Neutrophil (primary cell): ENCODE measurements at regions not wholly inside any gene's neighbourhood (a gene's known extent, or its start where the extent isn't known, plus 50 kb on each side); places are given as distances from the start of the nearest gene placed in this dataset.

Experiments
- H3K27ac ChIP-seq: fragments of 200-600 bp; sonication (generic); 2 replicates; pipeline ENCODE4 v1.5.1; 2016; ENCODE audit warnings: mild to moderate bottlenecking, moderate library complexity
- H3K27me3 ChIP-seq: fragments of 200-600 bp; sonication (generic); 2 replicates; pipeline ENCODE4 v1.6.0; 2016; ENCODE audit warnings: mild to moderate bottlenecking
- H3K36me3 ChIP-seq: fragments of 200-600 bp; sonication (generic); 2 replicates; pipeline ENCODE4 v1.5.1; 2017
- H3K4me1 ChIP-seq, 2 experiments: fragments of 200-600 bp in 1 of 2; sonication (generic) in 1 of 2; 1 replicate in 1 of 2; 2 replicates in 1 of 2; pipeline versions ENCODE4 v1.5.1 to v1.6.1; 2013 to 2016; ENCODE audit warnings: low read depth in 1 of 2, low read length in 1 of 2, mild to moderate bottlenecking in 1 of 2, moderate library complexity in 1 of 2; ENCODE audit not compliant: control insufficient read depth in 1 of 2, insufficient read depth in 1 of 2
- H3K4me3 ChIP-seq, 2 experiments: fragments of 200-600 bp in 1 of 2; sonication (generic) in 1 of 2; 1 replicate in 1 of 2; 2 replicates in 1 of 2; pipeline ENCODE4 v1.5.1; 2013 to 2016; ENCODE audit warnings: low read depth in 1 of 2, low read length in 1 of 2, mild to moderate bottlenecking in 1 of 2, moderate library complexity in 1 of 2
- H3K9me3 ChIP-seq: fragments of 200-600 bp; sonication (generic); 2 replicates; pipeline ENCODE4 v1.5.1; 2016
- CTCF ChIP-seq: fragments of 200-600 bp; sonication (generic); IDR thresholded peaks from 2 replicates; pipeline ENCODE4 v1.5.1; 2016; ENCODE audit warnings: antibody characterized with exemption

- Histone ChIP-seq H3K27ac (no peak overlapping the region), H3K4me3 (no peak overlapping the region), H3K36me3 (no peaks in the 10 kb centered on the region), H3K27me3 (peaks cover 52% of the 10 kb centered on the region), H3K4me1 (no peaks in the 10 kb centered on the region), H3K9me3 (no peaks in the 10 kb centered on the region)
- no peak for TF ChIP-seq CTCF
Measured at GRCh38 chr2:118763797-118764196, 83.7 kb downstream of the EN1 start.

GRCh38 chr2:118762290-118762689 is 85.2 kb downstream of the EN1 start:
- Histone ChIP-seq H3K4me3 (no peak overlapping the region), H3K9me3 (no peaks in the 10 kb centered on the region), H3K36me3 (no peaks in the 10 kb centered on the region), H3K27ac (no peak overlapping the region), H3K27me3 (peaks cover 42% of the 10 kb centered on the region), H3K4me1 (no peaks in the 10 kb centered on the region)
- no peak for TF ChIP-seq CTCF

GRCh38 chr2:118761771-118762170 is 85.7 kb downstream of the EN1 start:
- H3K27ac ChIP-seq, result no peak overlapping the region
- no peaks in the 10 kb centered on the region for H3K4me1 ChIP-seq
- peaks cover 39% of the 10 kb centered on the region for H3K27me3 ChIP-seq
- H3K4me3 ChIP-seq, result no peak overlapping the region
- H3K36me3 ChIP-seq, result no peaks in the 10 kb centered on the region
- no peaks in the 10 kb centered on the region for H3K9me3 ChIP-seq
- TF ChIP-seq CTCF, result no peak

- no peak for TF ChIP-seq CTCF
- Histone ChIP-seq H3K4me1 (no peaks in the 10 kb centered on the region), H3K27ac (no peak overlapping the region), H3K27me3 (no peaks in the 10 kb centered on the region), H3K4me3 (no peak overlapping the region), H3K36me3 (no peaks in the 10 kb centered on the region), H3K9me3 (no peaks in the 10 kb centered on the region)
Measured at GRCh38 chr2:118755901-118756300, 91.5 kb downstream of the EN1 start.

GRCh38 chr2:118755384-118755783 is 92.1 kb downstream of the EN1 start:
- Histone ChIP-seq H3K9me3 (no peaks in the 10 kb centered on the region), H3K27me3 (no peaks in the 10 kb centered on the region), H3K4me3 (no peak overlapping the region), H3K36me3 (no peaks in the 10 kb centered on the region), H3K27ac (no peak overlapping the region), H3K4me1 (no peaks in the 10 kb centered on the region)
- no peak for TF ChIP-seq CTCF

- no peak overlapping the region for H3K4me3 ChIP-seq
- no peaks in the 10 kb centered on the region for H3K36me3 ChIP-seq
- H3K27ac ChIP-seq, result no peak overlapping the region
- no peaks in the 10 kb centered on the region for H3K27me3 ChIP-seq
- H3K4me1 ChIP-seq, result no peaks in the 10 kb centered on the region
- no peak for TF ChIP-seq CTCF
- no peaks in the 10 kb centered on the region for H3K9me3 ChIP-seq
Measured at GRCh38 chr2:118752762-118753429, 94.6 kb downstream of the EN1 start.
